ENCODE measurements at regions not wholly inside any gene's neighbourhood (a gene's known extent, or its start where the extent isn't known, plus 50 kb on each side); places are given as distances from the start of the nearest gene placed in this dataset.

GRCh38 chr1:104919188-104919587 lies 1169.5 kb downstream of the AMY1C start:
- TF ChIP-seq CTCF (IDR thresholded peaks at IDR 0.05), result no peak
- no peak for TF ChIP-seq EZH2 (IDR thresholded peaks at IDR 0.05)
